ENCODE measurements at regions not wholly inside any gene's neighbourhood (a gene's known extent, or its start where the extent isn't known, plus 50 kb on each side); places are given as distances from the start of the nearest gene placed in this dataset.

DNA sequence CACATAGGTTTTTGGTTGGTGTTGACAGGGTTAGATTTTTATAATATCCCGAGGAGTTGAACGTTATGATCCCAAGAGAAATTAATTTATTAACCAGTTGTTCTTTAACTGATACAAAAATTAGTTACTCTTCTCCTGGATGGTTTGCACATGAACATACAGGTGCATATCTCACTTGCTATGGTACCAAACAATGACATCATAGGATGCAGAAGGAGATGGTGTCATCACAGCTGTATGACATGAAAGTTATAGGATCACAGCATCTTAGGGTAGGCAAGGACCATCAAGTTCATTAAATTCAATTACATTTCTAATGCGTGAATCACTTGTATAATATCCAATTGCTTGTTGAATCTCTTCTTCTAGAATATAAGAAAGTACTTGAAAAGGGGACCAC, 175.8 kb downstream of the PAH start (continued):
- no peak for TF ChIP-seq PHF8 (conservative IDR thresholded peaks at IDR 0.05; ENCODE audit: low read depth, low read length)
- TF ChIP-seq CEBPB (IDR thresholded peaks at IDR 0.05; ENCODE audit: low read depth, low read length), result no peak
- TF ChIP-seq POU5F1 (IDR thresholded peaks at IDR 0.05; ENCODE audit: low read depth, low read length), result no peak
- TF ChIP-seq EP300 (IDR thresholded peaks at IDR 0.05; ENCODE audit: borderline replicate concordance in 1 of 2, low read depth in 2 of 2, low read length in 2 of 2), result no peak
- no peak for TF ChIP-seq SAP30 (IDR thresholded peaks at IDR 0.05; ENCODE audit: insufficient read depth, insufficient replicate concordance, low read length)
- TF ChIP-seq RNF2 (IDR thresholded peaks at IDR 0.05; ENCODE audit: borderline replicate concordance, low read depth, low read length, missing control alignments, poor library complexity, severe bottlenecking), result no peak
- TF ChIP-seq TAF7 (optimal IDR thresholded peaks at IDR 0.05; ENCODE audit: borderline replicate concordance, low read depth, low read length), result no peak

Data from H1 (cell line).